Skeletal muscle cell (primary cell): ENCODE measurements at regions not wholly inside any gene's neighbourhood (a gene's known extent, or its start where the extent isn't known, plus 50 kb on each side); places are given as distances from the start of the nearest gene placed in this dataset.
A peak's percentile ranks its signal among the peaks of the same experiment; 100 is the strongest.

Experiments
- DNase-seq: peaks from one replicate; pipeline ENCODE4 v3.0.0-alpha.2; 2010; ENCODE audit warnings: low read depth
- H3K4me3 ChIP-seq: 2 replicates; pipeline ENCODE4 v1.5.1; 2011; ENCODE audit warnings: low read depth, mild to moderate bottlenecking, control low read depth, low read length, moderate library complexity

DNA sequence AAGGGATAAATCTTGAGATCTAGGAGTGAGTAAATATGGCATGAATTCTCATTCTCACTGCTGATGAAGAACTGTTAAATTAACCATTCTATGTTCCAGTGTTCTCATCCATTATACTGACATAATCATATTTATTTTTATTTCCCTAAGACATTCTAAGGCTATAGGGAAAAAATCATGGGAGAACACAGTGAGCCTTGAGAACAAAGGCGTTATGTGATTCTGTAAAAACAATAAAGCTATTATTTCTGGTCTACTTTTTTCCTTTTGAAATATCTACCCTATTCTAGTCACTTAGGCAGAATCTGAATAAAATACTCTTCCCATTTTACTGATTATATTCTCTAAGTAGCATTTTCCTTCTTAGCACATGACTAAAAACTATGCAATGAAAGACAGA lies 155.7 kb upstream of the ADAMTS16 start:
- no peak overlapping the region for H3K4me3 ChIP-seq
- no peak for DNase-seq

DNA sequence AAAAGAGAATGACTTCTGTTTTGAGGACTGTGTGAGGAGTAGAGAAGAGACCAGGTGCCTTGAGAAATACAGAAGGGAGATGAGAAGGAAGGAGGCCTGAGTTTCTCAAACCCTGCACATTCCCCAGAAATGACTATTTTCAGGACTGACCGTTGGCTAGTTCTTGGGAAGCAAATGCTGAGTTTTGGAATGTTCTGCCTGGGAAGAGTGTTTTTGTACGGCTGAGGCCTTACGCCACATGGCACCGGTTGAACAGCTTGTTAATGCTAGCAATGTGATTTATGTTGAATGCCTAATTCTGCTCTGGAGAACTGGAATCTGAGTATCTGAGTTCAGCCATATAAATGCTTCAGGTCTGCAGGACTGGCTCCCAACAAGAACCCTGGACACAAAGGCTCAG lies 152.7 kb upstream of the ADAMTS16 start:
- no peak overlapping the region for H3K4me3 ChIP-seq
- DNase-seq, result no peak

DNA sequence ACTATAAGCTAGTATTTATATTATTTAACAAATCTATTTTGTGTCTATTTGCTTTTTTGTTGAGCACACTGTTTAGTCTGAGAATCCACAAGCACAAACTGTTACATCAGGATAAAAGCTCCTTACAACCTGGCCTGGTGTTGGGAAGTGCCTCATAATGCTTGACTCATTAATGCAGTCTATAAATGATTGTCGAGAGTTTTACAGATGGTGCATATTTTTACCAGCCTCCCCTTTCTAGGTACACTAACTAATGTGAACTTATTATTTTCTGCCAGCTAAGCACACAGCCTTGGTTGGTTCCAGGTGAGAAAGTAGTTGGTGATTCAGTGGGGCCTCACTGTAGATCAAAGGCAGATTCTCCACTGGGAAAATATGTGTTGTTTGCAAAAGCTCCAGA lies 151.0 kb upstream of the ADAMTS16 start:
- H3K4me3 ChIP-seq, result no peak overlapping the region
- DNase-seq, result no peak

DNA sequence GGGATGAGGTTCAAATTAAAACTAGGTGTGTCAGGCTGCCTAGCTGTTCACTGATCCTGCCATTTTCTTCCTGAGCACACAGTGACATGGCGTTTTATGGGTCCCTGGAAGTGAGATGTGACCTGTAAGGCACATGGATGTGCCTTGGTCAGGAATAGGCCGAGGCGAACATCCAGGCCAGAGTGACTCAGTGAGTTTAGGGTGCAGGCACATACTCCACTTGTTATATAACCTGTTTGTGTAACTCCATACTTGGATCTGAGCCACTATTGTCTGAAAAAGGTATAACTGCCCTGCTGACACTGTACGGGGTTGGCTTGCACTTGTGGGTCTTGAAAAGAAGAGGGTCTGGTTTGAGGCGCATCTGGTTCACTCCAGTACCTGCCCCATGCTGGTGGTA lies 150.1 kb upstream of the ADAMTS16 start:
- no peak for DNase-seq
- H3K4me3 ChIP-seq, result no peak overlapping the region

DNA sequence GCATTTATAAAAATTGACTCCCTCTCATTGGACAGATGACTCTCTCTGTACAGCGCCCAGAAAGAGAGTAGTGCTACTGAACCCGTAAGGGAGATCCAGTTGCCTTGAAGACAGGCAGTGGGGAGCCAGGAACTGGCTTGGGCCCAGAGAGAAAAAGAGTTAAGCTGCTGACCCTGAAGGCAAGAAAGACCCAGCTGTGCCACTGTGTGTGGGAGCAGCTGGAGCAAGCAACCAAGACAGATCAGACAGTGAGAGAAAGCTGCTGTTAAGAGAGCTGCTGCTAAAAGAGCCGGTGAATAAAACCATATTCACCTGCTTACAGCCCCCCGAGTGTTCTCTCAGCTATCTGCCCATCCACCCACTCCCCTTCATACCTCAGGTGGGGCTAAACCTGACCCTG lies 149.7 kb upstream of the ADAMTS16 start:
- no peak for DNase-seq
- H3K4me3 ChIP-seq, result no peak overlapping the region

DNA sequence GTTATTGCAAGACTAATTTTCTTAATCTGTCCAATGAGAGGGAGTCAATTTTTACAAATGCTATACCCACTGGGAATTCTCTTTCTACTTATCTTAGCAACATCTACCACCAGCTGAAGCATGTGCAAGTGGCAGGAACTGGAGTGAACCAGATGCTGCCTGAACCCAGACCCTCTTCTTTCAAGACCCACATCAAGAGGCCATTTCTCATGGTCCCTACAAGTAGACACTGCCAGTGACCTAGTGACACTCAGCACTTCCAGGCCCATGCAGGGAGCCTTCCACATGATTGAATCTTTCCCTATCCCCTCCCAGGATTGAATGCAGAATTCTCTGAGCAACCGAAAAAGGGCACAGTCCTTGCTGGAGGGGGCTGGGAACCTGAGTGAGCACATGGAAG lies 148.2 kb upstream of the ADAMTS16 start:
- DNase-seq, result no peak
- H3K4me3 ChIP-seq, result no peak overlapping the region

DNA sequence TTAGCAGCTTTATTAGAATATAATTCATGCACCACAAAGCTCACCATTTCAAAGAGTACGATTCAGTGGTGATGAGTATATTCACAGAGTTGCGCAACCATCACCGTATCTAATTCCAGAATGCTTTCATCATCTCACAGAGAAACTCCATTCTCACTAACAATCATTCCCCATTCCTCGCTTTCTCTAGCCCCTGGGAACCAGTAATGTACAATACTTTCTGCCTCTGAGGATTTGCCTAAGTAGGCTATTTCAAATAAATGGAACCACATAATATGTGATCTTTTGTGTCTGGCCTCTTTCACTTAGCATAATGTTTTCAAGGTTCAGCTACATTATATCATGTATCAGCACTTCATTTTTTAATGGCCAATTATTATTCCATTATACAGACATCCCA lies 145.1 kb upstream of the ADAMTS16 start:
- H3K4me3 ChIP-seq, result no peak overlapping the region
- DNase-seq, result peak; percentile 28

DNA sequence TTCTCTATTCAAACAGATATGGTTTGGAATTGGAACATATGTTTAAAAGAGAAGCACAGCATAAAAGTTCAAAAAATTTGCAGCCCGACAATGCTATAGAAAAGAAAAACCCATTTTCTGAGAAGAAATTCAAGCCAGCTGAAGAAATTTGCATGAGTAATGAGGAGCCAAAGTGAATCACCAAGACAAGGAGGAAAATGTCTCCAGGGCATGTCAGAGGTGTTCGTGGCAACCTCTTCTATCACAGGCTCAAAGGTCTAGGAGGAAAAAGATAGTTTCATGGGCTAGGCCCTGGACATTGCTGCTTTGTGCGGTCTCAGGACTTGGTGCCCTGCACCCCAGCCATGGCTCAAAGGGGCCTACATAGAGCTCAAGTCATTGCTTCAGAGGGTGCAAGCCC lies 134.8 kb upstream of the ADAMTS16 start:
- no peak for DNase-seq
- H3K4me3 ChIP-seq, result no peak overlapping the region

DNA sequence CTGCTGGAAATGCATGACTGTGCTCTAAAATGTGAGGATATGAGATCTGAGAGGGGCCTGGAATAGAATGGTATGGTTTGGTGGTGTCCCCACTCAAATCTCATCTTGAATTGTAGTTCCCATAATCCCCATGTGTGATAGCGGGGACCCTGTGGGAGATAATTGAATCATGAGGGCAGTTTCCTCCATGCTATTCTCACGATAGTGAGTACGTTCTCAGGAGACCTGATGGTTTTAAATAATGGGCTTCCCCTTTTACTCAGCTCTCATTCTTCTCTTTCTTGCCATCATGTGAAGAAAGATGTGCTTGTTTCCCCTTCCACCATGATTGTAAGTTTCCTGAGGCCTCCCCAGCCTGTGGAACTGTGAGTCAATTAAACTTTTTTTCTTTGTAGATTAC lies 133.6 kb upstream of the ADAMTS16 start:
- DNase-seq, result no peak
- no peak overlapping the region for H3K4me3 ChIP-seq

DNA sequence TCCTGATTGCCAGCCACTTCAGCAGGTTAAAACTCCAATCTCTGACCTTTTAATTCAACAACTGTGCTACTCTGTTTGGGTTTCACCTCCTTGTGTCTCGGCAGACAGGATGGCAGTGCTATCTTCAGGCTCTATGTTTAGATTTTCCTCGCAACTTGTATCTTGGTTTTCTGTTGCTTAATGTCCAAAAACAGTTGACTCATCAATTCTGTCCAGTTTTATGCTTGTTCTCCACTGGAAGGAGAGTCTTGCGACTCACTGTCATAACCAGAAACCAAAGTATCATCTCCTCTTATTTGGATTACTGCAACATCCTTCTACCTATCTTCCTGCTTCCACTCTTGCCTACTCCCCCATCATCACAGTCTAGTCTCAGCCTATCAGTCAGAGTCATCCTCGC lies 130.9 kb upstream of the ADAMTS16 start:
- no peak overlapping the region for H3K4me3 ChIP-seq
- DNase-seq, result no peak

DNA sequence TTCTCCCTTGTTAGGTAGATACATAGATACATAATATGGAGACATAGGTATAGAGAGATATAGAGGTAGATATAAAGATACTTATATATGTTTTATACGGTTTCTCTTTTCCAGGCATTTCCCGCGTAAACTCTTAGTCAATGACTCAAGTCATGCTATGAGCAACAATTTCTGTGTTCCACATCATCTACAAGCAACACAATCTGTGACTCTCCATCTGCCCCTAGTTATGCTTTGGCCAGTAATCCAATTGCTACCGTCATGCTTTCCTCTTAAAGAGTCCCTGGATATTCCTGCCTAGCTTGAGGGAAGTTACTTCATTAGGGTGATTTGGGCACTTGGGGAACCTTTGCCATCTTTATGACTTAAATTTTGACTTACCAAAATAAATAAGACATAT lies 129.0 kb upstream of the ADAMTS16 start:
- no peak overlapping the region for H3K4me3 ChIP-seq
- no peak for DNase-seq

DNA sequence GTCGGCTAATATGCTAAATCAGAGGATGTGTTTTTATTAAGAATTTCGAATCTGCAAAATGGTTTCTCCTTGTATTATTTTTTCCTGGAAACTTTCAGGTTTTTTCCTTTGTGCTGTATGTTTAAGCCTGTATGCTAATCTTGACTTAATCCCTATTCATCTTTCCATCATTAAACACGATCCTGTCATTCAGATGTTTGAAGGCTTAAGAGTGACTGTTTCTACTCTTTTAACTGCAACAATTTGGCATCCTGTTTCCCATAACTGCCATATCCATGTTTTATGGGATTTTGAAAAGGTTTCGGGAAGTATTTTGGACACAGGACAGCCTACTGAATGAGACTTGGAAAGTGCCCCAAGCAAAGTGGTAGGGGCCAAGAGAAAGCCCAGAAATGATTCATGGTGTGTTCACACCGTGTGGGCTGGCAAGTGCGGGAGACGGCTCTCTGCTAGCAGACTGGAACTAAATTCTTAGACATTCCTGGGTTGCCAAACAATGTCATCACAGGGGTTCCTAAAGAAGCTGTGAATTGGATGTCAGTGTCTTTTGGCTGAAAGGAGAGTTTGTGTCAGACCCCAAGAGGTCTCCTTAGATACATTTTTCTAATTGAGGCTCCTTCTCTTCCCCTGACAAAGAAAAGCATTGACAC lies 125.4 kb upstream of the ADAMTS16 start:
- H3K4me3 ChIP-seq, result no peak overlapping the region
- no peak for DNase-seq

DNA sequence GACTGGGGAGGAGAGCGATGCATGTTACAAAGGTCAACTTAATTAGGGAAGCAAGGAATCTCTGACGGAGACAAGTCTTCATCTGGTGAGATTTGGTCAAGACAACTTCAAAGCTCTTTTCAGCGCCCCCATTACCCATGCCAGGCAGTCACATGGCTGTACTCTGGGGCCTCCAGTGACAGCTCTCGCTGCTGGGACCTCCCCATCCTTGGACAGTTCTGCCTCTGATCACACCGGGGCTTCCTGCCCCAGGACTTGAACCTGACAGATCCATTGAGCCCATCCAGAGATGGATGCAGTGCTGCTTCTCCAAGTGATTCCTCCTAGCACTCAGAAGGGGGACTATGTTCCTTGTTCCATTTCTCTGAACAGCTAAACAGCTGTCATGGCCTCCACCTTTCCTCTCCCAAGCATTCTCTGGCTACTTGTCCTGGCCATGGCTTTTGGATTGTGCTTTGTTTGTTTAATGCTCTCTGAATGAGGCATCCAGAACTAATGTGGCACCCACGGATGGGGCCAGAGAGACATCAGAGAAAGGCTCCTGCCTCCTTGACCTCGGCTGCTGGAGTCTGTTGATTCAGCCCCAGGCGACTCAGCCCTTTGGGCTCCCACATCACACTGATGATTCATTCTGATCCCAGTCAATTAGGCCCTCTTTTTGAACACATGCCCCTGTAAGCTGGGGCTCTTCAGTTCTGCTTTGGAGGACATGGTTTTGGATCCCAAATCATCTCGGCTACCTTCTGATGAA lies 122.1 kb upstream of the ADAMTS16 start:
- DNase-seq, result no peak

DNA sequence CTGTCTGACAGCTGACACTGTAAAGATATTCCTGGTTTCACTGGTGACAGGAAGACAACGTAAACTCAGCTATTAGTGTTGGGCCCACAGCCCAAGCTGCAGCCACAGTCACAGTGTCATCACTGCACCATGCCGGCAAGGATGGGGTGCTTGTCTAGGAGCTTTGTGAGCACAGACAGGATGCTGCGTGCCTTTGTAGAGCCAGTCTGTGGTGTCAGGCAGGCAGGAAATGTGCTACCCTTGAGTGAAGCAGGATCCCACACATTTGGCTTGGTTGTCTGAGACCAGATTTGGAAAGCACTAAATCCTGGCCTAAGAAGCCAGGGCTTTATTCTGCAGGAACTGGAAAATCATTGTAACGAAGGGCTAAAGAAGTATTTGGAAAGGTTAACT lies 121.6 kb upstream of the ADAMTS16 start:
- no peak for DNase-seq
- H3K4me3 ChIP-seq, result no peak overlapping the region

More for the DNA sequence above, 122.1 kb upstream of the ADAMTS16 start:
- no peak overlapping the region for H3K4me3 ChIP-seq

DNA sequence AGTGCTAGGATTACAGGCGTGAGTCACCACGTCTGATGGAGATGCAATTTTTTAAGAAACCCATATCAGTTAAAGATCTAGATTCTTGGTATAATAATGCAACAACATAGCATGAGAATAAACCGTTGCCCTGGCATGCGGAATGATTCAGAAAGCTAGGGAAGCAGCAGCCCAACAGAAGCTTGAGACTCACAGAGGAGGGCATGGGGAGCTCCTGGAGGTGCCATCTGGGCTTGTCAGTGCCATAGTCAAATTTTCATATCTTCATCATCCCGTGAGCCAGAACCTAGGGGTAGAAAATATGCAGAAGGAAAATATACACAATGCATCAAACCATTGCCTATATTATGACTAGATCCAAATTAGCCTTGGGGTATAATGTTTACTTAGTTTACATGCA lies 118.7 kb upstream of the ADAMTS16 start:
- no peak overlapping the region for H3K4me3 ChIP-seq
- DNase-seq, result no peak

DNA sequence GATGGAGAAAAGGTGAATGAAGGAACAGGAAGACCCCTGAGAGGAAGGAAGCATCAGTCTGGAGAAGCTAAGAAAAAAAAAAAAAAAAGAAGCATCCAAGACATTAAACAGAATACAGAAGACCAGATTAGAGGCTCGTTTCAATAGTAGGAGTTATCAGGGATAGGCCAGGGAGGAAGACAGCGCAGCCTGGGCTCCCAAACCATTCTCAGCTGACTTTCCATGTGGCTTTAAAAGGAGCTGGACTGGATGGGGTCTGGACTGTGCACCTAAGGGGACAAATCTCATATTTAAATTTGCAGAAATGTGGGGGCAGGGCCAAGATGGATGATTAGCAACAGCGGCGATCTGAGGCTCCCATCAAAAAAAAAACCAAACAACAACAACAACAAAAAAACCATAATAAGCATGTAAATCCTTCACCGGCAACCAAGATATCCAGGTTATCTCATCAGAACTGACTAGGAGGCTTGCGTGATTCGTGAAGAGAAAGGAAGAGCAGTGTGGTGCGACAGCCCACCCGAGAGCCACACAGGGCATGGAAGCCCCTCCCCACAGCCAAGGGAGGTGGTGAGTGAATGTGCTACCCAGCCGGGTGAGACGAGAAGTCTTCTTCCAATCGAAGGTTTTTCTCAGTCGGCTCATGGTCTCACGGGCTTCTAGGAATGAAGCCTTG lies 114.9 kb upstream of the ADAMTS16 start:
- no peak overlapping the region for H3K4me3 ChIP-seq
- no peak for DNase-seq

DNA sequence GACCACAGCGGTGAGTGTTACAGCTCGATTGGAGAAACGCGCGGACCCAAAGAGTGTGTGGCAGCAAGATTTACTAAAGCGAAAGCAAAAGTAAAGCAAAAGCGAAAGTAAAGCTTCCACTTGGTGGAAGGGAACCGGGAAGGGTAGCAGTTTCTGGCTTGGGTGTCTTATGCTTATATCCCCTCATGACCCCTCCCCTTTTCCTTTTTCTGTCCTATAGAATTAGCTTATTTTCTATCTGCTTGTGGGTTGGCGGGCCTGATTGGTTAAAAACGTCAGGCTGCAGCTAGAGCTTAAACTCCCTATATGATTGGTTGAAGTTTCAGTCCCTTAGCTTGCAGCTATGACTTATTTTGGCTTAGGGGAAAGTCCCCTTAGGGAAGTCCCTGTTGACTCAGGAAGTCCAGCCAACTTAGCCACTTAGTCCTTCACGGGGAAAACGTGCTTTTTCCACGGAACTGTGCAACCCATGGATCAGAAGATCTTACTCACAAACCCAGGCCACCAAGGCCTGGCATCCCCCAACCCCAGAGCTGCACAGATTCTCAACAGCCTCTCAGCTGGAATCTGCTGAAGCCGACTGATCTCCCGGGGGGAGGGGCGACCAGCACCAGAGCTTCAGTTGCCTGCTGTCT lies 114.2 kb upstream of the ADAMTS16 start:
- no peak overlapping the region for H3K4me3 ChIP-seq
- no peak for DNase-seq

DNA sequence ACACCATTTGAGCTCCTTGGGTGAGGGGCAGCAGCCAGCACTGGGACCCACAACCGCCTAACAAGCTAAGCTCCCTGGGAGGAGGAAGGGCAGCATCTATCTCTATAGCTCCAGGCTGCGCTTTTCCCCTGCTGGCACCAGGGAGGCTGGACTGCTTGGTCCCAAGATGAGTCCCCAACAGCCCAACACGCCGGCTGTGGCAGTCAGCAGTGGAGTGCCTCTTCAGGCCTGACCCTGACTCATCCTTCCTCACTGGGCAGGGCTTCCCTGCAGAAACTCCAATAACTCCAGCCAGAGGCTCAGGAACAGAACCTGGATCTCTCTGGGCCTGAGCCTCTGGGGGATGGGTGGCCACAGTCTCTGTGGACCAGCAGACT lies 113.7 kb upstream of the ADAMTS16 start:
- DNase-seq, result no peak
- no peak overlapping the region for H3K4me3 ChIP-seq

DNA sequence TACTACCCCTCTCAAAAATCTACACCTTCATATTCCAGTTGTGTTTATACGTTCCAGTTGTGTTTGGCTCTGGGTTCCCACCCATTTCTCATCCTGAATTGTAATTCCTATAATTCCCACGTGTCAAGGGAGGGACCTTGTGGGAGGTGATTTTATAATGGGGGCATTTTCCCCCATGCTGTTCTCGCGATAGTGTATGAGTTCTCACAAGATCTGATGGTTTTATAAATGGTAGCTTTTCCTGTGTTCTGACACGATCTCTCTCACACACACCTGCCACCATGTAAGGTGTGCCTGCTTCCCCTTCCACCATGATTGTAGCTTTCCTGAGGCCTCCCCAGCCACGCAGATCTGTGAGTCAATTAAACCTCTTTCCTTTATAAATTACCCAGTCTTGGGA lies 108.5 kb upstream of the ADAMTS16 start:
- no peak for DNase-seq
- no peak overlapping the region for H3K4me3 ChIP-seq

DNA sequence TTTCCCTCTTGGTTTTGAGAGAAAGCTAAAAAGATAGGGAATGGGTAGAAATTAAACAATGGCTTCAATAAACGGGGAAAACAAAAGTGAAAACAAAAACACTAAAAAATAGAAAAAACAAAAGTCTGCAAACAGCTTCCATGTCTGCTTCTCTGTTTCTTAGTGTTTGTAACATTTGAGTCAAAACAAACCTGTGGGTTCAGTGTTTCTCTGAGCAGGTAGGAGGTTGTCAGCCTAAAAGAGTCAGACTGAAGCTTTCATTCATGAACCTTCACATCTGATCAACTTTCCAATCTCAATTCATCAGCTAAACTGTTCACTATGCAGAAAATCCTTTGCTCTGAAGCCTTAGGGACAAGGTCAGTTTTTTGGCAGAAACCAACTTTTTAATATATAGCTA lies 102.5 kb upstream of the ADAMTS16 start:
- no peak for DNase-seq
- H3K4me3 ChIP-seq, result no peak overlapping the region

DNA sequence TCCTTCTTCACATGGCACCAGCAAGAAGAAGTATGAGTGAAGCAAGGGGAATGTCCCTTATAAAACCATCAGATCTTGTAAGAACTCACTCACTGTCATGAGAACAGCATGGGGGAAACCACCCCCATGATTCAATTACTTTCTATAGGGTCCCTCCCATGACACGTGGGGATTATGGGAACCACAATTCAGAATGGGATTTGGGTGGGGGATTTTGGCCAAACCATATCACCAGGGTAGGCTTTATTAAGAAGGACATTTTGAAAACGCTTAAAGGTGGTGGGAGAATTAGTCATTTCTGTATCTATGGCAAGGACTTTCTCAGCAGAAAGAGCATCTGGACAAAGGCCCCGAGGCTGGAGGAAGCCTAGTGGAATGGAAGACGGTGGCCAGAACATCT lies 100.2 kb upstream of the ADAMTS16 start:
- no peak for DNase-seq
- no peak overlapping the region for H3K4me3 ChIP-seq
